ENCODE measurements at regions not wholly inside any gene's neighbourhood (a gene's known extent, or its start where the extent isn't known, plus 50 kb on each side); places are given as distances from the start of the nearest gene placed in this dataset.

GRCh38 chr13:61927648-61928047, 512.0 kb upstream of the PCDH20 start:
- DNase-seq (ENCODE audit: low spot score) (no peak), ATAC-seq (ENCODE audit: low FRiP score) (no peak)
- no peak for TF ChIP-seq CTCF (IDR thresholded peaks at IDR 0.05)

- DNase-seq (ENCODE audit: low spot score): no peak
- TF ChIP-seq CTCF (IDR thresholded peaks at IDR 0.05): no peak
- ATAC-seq (ENCODE audit: low FRiP score): no peak
Observed at GRCh38 chr13:61918841-61919240, 503.2 kb upstream of the PCDH20 start.

- TF ChIP-seq CTCF (IDR thresholded peaks at IDR 0.05): no peak
- DNase-seq (ENCODE audit: low spot score) (no peak), ATAC-seq (ENCODE audit: low FRiP score) (no peak)
Observed at GRCh38 chr13:61916483-61916882, 500.8 kb upstream of the PCDH20 start.

- no peak for TF ChIP-seq CTCF (IDR thresholded peaks at IDR 0.05)
- DNase-seq (ENCODE audit: low spot score) (no peak), ATAC-seq (ENCODE audit: low FRiP score) (no peak)
Observed at GRCh38 chr13:61913183-61913582, 497.5 kb upstream of the PCDH20 start.

- no peak for TF ChIP-seq CTCF (IDR thresholded peaks at IDR 0.05)
- no peak for DNase-seq (ENCODE audit: low spot score)
- no peak for ATAC-seq (ENCODE audit: low FRiP score)
Observed at GRCh38 chr13:61908906-61909615, 493.4 kb upstream of the PCDH20 start.

GRCh38 chr13:61905054-61905453, 489.4 kb upstream of the PCDH20 start:
- TF ChIP-seq CTCF (IDR thresholded peaks at IDR 0.05): no peak
- no peak for ATAC-seq (ENCODE audit: low FRiP score)
- DNase-seq (ENCODE audit: low spot score): no peak

- no peak for TF ChIP-seq CTCF (IDR thresholded peaks at IDR 0.05)
- no peak for DNase-seq (ENCODE audit: low spot score)
- no peak for ATAC-seq (ENCODE audit: low FRiP score)
Observed at GRCh38 chr13:61901946-61902541, 486.4 kb upstream of the PCDH20 start.

Measured in omental fat pad (tissue), 3 donors.